Psoas muscle (tissue), 7 donors: ENCODE measurements at regions not wholly inside any gene's neighbourhood (a gene's known extent, or its start where the extent isn't known, plus 50 kb on each side); places are given as distances from the start of the nearest gene placed in this dataset.

ENCODE experiments used
- ATAC-seq, 4 donors: fragments of 200-7000 bp; cut with Tn5 transposase; one replicate each; pipeline ENCODE4 v1.9.1; 2020; ENCODE audit warnings: moderate library complexity in 3 of 4, mild to moderate bottlenecking in 2 of 4
- DNase-seq, 2 donors: peaks; one replicate each; pipeline ENCODE4 v3.0.0-alpha.2; 2020
- H3K27ac ChIP-seq: fragments of 200-600 bp; one replicate; pipeline ENCODE4 v1.8.0; 2022
- H3K27me3 ChIP-seq, 3 donors: fragments of 200-600 bp in 1 of 3; one replicate each; pipeline versions ENCODE4 v1.6.1 to v1.8.0; 2013 to 2022; ENCODE audit warnings: low read length in 2 of 3, mild to moderate bottlenecking in 2 of 3, moderate library complexity in 1 of 3; ENCODE audit not compliant: insufficient read depth in 3 of 3
- H3K36me3 ChIP-seq, 2 donors: fragments of 200-600 bp in 1 of 2; one replicate each; pipeline versions ENCODE4 v1.6.1 to v1.8.0; 2013 to 2022; ENCODE audit warnings: low read depth in 1 of 2, mild to moderate bottlenecking in 1 of 2, moderate library complexity in 1 of 2; ENCODE audit not compliant: insufficient read depth in 1 of 2
- H3K4me1 ChIP-seq: fragments of 200-600 bp; one replicate; pipeline ENCODE4 v1.8.0; 2022
- H3K4me3 ChIP-seq: fragments of 200-600 bp; one replicate; pipeline ENCODE4 v1.8.0; 2022; ENCODE audit warnings: mild to moderate bottlenecking
- H3K9me3 ChIP-seq: fragments of 200-600 bp; one replicate; pipeline ENCODE4 v1.8.0; 2022
- WGBS, 3 donors: extraction: QIAGEN DNeasy Blood & Tissue Kit; methylation state at CpG; one replicate each; pipeline versions ENCODE4 v1.1.6 to v1.1.7; 2013; 5-methylcytosine and 5-hydroxymethylcytosine counted together
- intact Hi-C, 2 donors: fragments of 100-400 bp; cut with DNase I; formaldehyde crosslinking; loops; one replicate each; pipeline versions ENCODE4 v1.11.0 to v1.14.2; 2022
- TF ChIP-seq, protein P1 (sequence below): fragments of 200-600 bp; IDR thresholded peaks from one replicate; pipeline ENCODE4 v1.8.0; 2022; ENCODE audit warnings: antibody characterized with exemption
- donor health status: healthy with polysubstance abuse.
- donor health status: DM: no; HTN: no; CAD: no; lungs with moderate emphysema.
- donor health status: Bipolar disorder and iron deficiency.
- donor health status: healthy.
- donor health status: DM: yes; HTN: yes; CAD: no.
- donor health status: DM: no; HTN: no; CAD: no.
- donor health status: DM: yes; HTN: yes; CAD: no.

DNA sequence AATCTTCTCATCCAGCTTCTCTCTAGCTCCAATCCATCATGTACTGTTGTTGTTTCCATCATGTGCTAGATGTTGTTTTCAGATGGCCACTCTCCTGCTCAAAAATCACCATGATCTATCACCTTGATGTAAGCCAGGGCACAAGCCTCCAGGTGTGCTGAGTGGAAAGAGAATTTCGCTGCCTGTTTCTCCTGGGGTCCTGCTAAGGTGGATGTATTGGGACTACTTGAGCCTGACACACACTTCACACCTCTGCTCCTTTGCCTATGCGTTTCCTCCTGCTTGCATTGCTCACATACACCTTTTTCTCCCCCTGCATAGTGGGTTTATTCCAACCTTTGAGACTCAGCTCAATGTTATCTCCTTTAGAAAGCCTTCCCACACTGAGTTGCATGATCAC lies 287.6 kb downstream of the CYRIA start:
- 86 to 88% (median 88%) methylated on average over 2 of the region's 2 CpGs for WGBS, 3 donors
- H3K9me3 ChIP-seq: no peaks in the 10 kb centered on the region
- H3K27ac ChIP-seq: no peak overlapping the region
- no peaks in the 10 kb centered on the region for H3K4me1 ChIP-seq
- no peak for ATAC-seq
- no peak for DNase-seq
- H3K36me3 ChIP-seq: no peaks in the 10 kb centered on the region
- TF ChIP-seq, protein P1, sequence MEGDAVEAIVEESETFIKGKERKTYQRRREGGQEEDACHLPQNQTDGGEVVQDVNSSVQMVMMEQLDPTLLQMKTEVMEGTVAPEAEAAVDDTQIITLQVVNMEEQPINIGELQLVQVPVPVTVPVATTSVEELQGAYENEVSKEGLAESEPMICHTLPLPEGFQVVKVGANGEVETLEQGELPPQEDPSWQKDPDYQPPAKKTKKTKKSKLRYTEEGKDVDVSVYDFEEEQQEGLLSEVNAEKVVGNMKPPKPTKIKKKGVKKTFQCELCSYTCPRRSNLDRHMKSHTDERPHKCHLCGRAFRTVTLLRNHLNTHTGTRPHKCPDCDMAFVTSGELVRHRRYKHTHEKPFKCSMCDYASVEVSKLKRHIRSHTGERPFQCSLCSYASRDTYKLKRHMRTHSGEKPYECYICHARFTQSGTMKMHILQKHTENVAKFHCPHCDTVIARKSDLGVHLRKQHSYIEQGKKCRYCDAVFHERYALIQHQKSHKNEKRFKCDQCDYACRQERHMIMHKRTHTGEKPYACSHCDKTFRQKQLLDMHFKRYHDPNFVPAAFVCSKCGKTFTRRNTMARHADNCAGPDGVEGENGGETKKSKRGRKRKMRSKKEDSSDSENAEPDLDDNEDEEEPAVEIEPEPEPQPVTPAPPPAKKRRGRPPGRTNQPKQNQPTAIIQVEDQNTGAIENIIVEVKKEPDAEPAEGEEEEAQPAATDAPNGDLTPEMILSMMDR: no peak
- H3K4me3 ChIP-seq: no peak overlapping the region
- no peaks in the 10 kb centered on the region for H3K27me3 ChIP-seq
- intact Hi-C loops: no loop called here

DNA sequence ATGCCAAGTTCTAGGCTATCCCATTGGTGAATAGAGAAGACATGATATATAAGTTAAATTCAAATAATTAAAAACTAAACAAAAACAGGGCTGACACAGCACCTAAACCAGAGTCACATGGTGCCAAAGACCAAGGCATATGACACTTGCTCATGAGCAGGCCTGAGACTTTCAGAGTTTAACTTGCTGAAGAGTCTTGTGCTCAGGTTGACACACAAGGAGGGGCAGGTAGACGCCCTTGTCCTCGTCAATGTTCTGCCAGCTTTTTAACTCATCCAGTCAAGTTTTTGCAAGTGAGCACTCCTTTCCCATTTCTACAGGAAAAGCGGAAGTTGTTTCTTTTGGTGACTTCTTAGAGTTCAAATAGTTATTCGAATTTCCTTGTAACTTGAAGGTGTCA lies 289.7 kb downstream of the CYRIA start:
- intact Hi-C loops: no loop called here
- Histone ChIP-seq H3K27me3 (no peaks in the 10 kb centered on the region), H3K27ac (no peak overlapping the region), H3K36me3 (no peaks in the 10 kb centered on the region), H3K9me3 (peaks cover 3% of the 10 kb centered on the region), H3K4me3 (no peak overlapping the region), H3K4me1 (no peaks in the 10 kb centered on the region)
- TF ChIP-seq, protein P1: no peak
- WGBS, 3 donors: 78 to 90% (median 87%) methylated on average over 4 of the region's 4 CpGs
- no peak for ATAC-seq
- DNase-seq: no peak

DNA sequence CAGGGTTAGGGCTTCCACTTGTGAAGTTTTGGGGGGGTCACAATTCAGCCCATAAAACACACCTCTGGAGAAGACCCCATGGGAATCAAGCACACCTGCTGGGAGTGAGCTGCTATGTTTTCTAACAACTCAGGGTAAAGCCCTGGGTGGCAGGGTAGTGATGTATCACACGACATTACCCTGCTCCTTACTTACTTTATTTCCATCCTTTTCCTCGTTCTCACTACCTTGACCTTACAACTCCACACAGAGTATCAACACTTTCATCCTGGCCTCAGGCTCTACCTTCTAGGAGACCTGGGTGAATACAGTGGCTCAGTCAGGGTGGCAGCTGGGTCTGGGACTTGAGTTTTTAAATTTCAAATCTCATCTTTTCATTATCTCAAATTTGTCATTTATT lies 290.3 kb downstream of the CYRIA start:
- intact Hi-C loops: no loop called here
- no peaks in the 10 kb centered on the region for H3K27me3 ChIP-seq
- TF ChIP-seq, protein P1: no peak
- no peaks in the 10 kb centered on the region for H3K36me3 ChIP-seq
- no peak overlapping the region for H3K4me3 ChIP-seq
- no peaks in the 10 kb centered on the region for H3K4me1 ChIP-seq
- DNase-seq (no peak), ATAC-seq (no peak)
- WGBS, 3 donors: 84 to 91% (median 89%) methylated on average over 2 of the region's 2 CpGs
- H3K27ac ChIP-seq: no peak overlapping the region
- H3K9me3 ChIP-seq: peaks cover 3% of the 10 kb centered on the region

DNA sequence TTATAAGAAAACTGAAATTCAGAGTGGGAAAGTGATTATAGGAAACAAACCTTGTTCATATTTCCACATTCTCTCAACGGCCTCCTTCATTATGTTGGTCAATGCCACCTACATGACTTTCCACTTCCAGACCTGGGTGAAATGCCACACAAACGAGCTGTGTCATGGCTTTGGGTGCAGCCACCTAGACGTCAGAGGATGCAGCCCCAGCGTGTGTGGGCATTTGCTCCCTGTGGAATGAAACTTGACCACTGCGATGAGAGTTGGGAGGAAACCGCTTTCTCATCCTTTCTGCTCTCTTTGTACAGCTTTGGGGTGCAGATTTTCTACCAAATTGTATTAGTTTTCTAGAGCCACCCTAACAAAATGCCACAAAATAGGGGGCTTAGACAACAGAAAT lies 291.0 kb downstream of the CYRIA start:
- H3K4me3 ChIP-seq: no peak overlapping the region
- no peaks in the 10 kb centered on the region for H3K36me3 ChIP-seq
- TF ChIP-seq, protein P1: no peak
- DNase-seq (no peak), ATAC-seq (no peak)
- no peaks in the 10 kb centered on the region for H3K4me1 ChIP-seq
- H3K27me3 ChIP-seq: no peaks in the 10 kb centered on the region
- H3K9me3 ChIP-seq: peaks cover 3% of the 10 kb centered on the region
- H3K27ac ChIP-seq: no peak overlapping the region
- 76 to 83% (median 78%) methylated on average over 6 of the region's 6 CpGs for WGBS, 3 donors
- intact Hi-C loops: no loop called here

DNA sequence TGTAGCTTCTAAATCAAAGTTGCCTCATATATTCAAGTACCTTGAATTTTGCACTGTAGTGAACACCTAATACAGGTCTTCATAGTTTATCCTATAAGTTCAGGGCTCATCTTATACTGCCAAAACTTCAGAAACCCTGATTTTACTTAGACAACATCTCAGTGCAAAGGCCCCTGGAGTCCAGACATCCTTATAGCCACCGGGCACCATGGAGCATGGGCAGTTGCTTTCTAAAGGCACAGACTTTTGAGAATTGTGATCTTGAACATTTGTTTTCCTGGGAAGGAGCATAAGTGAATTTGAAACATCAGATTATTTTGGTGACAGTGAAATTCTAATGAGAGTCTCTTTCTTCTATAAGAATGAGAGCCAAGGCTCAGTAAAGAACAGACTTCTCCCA lies 292.3 kb downstream of the CYRIA start:
- Histone ChIP-seq H3K36me3 (no peaks in the 10 kb centered on the region), H3K9me3 (peaks cover 3% of the 10 kb centered on the region), H3K4me1 (no peaks in the 10 kb centered on the region), H3K27me3 (no peaks in the 10 kb centered on the region), H3K27ac (no peak overlapping the region), H3K4me3 (no peak overlapping the region)
- ATAC-seq: no peak
- TF ChIP-seq, protein P1: no peak
- 91 to 100% (median 91%) methylated on average over 1 of the region's 1 CpG for WGBS, 3 donors
- no peak for DNase-seq
- intact Hi-C loops: no loop called here
